GM20431 (cell line): ENCODE measurements at regions not wholly inside any gene's neighbourhood (a gene's known extent, or its start where the extent isn't known, plus 50 kb on each side); places are given as distances from the start of the nearest gene placed in this dataset.

ENCODE experiments used
- in situ Hi-C: fragments of 300-500 bp; cut with MseI, MboI; formaldehyde crosslinking; loops from one replicate; pipeline ENCODE4 v1.15.0; 2020; ENCODE audit warnings: low sequenced_read_pairs; ENCODE audit not compliant: unreplicated experiment

DNA sequence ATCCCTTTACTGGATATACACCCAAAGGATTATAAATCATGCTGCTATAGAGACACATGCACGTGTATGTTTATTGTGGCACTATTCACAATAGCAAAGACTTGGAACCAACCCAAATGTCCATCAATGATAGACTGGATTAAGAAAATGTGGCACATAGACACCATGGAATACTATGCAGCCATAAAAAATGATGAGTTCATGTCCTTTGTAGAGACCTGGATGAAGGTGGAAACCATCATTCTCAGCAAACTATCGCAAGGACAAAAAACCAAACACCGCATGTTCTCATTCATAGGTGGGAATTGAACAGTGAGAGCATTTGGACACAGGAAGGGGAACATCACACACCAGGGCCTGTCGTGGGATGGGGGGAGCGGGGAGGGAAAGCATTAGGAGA, 52.4 kb upstream of the FAM135A start:
- in situ Hi-C loops: loop anchor here (10.0 kb wide), 1 partner anchor 46 kb away; no protein-coding TSS in a partner anchor

DNA sequence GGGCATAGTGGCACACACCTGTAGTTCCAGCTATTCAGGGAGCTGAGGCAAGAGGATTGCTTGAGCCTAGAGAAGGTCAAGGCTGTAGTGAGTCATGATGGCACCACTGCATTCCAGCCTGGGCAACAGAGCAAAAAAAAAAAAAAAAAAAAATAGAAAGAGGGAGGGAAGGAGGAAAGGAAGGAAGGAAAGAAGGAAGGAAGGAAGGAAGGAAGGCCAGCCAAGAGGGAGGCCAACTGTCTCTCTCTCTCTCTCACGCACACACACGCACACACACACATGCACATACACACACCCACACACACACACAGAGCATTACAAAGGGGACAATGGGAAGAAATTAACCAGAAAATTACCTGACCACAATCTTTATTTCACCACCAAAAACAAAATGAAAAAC, 50.6 kb upstream of the COL9A1 start:
- in situ Hi-C loops: no loop called here
